HG03060 (cell line): ENCODE measurements at regions not wholly inside any gene's neighbourhood (a gene's known extent, or its start where the extent isn't known, plus 50 kb on each side); places are given as distances from the start of the nearest gene placed in this dataset.

ENCODE experiments used
- ATAC-seq: cut with Tn5 transposase; IDR thresholded peaks from one replicate; pipeline ENCODE4 v1.9.1; 2021; ENCODE audit warnings: low read depth, moderate number of reproducible peaks; ENCODE audit not compliant: unreplicated experiment

DNA sequence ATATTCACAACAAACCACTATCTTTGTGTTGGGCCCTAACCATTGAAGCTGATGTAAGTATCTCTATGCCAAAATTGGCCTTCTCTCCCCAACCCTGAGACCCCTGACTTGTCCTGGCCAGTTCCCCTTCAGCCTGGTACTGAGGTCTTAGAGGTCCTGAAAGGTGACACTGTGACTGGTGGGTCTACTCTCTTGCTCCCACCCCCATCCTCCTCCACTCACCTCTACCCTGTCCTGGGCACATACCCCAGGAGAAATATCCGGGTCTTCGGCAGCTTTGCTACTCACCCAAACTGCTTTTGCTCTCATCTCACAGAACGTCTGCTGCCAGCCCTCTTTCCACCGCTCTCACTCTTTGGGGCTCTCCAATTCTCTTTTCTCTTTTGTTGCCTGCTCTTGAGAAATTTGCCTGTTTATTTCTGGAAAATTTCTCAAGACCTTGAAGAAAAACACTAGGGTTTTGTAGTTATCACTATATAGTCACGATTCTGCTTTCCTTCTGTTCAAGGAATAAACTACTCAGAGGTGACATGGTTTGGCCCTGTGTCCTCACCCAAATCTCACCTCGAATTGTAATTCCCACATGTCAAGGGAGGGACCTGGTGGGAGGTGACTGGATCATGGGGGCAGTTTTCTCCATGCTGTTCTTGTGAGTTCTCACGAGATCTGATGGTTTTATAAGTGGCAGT lies 133.8 kb upstream of the PKDCC start:
- no peak for ATAC-seq

DNA sequence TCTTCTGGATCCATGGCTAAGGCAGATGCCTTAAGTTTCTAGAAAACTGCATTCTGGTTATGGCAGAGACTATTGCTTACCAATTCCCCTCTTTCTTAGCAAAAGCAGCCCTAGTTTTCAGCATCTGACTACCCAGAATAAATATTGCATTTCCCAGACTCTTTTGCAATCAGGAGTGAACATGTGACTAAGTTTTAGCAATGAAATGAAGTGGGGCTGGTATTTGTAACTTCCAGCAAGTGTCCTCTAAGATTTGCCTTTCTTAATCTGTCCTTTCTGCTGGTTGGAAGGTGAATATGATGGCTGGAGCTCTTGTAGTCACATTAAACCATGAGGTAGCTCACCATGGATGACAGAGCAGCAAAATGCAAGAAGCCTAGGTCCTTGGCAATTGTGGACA lies 132.9 kb upstream of the PKDCC start:
- no peak for ATAC-seq

DNA sequence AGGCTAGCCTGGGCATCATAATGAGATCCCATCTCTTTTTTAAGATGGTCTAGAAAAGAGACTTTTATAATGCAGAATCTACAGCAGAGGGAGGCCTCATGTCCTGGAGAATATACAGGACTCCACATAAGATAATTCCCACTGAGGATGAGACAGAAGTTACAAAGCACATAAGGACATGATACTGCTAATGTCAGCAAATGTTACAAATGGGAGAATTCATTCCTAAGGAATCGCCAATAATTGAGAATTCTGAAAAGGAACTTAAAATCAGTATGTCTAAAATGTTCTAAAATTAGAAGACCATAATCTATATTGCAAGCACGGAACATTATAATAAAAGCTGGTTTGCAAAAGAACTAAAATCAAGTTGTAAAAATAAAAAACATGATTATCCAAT lies 131.6 kb upstream of the PKDCC start:
- ATAC-seq = no peak

DNA sequence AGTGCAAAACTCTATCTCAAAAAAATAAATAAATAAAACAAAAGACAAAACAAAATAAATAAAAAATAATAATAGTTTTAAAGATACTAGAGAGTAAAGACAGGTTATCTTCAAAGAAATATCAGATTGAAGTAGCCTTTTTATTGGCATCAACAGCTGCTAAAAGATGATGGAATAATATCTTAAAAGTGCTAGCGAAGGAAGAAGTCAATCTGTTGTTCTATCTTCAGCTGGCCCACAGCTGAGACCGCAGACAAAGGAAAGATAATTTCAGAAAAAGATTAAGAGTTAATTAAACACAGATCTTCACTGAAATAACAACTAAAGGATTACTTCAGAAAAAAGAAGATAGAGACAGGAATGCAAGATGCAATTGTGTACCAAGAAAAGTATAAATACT lies 130.2 kb upstream of the PKDCC start:
- no peak for ATAC-seq

DNA sequence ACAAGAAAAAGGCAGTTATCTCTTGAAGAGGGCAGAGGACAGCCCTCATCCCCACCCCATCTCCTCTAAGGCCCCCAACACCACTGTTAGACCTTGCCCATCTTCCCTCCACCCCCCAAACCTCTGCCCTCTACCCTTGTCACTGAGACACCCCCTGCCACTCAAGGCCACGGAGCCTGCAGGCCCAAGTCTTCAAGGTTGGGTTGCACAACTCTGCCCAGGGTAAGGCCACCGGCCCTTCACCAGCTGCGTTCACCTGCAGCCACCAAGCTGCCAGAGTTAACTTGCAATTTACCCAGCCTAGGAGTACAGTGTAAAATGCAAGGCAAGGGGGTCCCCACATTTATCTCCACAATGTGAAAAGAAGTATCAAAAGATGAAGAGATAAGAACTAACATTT lies 128.7 kb upstream of the PKDCC start:
- no peak for ATAC-seq

DNA sequence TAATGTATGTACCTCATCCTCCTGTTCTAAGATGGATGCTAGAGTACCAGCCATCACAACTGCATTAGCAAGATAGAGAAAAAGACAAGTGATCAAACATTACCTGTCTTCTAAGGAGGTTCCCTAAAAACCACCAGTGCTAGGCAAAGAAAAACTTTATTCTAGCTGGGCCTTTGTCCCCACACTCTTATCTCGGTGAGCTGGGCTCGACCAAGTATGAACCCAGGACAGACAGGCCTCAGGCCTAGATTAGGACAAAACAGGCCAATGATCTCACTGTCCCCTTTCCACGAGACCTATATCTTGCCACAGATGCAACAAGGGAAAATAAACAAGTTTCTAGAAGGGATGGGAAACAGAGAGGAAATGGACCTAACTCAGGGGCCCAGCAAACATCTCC lies 127.6 kb upstream of the PKDCC start:
- ATAC-seq = no peak

DNA sequence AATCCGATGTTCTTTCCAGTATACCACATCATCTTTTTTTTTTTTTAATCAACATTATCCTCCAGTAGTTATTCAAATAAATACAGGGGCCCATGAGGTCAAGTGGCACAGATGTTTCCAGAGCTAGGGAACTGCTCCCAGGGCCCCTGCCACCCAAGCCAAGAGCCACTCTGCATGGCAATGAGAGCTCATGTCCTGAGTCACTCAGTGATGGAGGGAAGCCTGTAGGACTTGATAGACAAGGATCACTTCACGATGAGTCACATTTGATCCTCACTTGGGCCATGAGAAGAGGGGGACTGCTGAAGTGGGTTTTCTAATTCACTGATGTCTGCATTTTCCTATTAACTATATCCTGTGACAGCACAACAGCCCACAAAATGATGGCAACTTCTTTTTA lies 127.0 kb upstream of the PKDCC start:
- no peak for ATAC-seq

DNA sequence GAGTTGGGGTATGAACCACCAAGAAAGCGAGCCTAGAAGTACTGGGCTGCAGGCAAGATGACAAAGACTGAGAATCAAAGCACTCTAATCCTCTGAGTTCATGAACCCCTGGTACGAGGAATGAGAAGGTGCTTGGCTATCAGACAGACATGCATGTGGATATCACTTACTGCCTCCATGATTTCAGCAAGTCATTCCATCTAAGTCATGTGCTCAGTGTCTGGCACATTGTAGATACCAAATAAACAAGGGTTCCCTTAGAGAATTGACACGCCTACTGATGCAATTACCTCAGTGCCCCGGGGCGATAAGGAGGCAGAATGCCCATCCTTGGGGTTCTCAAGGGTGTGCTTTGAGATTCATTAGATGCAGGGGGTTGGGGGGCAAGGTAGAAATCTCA lies 125.6 kb upstream of the PKDCC start:
- no peak for ATAC-seq

DNA sequence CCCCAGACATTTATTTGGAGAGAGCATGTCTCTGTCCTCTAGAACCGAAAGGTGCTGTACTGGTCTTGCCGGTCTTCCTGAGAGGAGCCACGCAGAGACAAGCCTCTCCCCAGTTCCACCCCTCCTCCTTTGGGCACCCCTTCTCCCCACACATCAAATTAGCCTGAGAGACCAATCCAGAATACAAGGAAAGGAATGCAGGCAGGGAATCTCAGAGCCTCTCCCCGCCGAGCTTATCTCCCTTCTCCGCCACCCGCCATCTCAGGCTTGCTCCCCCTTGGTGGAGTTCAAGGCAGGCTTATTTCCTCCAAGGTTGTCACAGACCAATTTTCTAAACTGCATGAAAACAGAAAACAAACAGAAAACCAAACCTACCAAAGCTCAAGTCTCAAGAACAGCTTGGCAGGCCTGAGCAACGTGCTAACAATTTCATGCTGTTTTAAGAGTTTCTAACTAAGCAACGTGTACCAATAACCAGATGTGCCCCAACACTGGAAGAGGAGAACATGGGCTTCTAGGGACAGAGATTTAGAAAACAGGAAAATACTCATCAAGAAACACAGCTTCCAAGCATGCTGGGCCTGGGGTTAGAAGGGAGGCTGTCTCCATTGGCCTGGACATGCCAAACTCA lies 124.5 kb upstream of the PKDCC start:
- ATAC-seq = no peak

DNA sequence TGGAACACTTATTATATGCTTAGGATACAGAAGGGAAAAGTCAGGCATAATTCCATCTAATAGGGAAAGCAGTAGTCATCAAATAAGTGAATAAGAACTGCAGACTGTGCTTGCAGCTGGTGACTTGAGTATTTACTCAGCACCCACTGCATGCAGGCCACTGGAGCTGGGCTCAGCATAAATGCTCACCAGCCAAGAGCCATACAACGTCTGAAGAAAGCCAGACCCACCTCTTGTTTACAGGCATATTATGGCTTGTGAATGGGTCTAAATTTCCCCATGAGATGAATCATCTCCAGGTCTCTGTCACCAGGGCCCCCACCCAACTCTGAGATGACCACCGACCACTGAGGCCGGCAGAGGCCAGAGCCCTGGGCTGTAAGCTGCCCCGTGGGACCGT lies 123.8 kb upstream of the PKDCC start:
- ATAC-seq = no peak

DNA sequence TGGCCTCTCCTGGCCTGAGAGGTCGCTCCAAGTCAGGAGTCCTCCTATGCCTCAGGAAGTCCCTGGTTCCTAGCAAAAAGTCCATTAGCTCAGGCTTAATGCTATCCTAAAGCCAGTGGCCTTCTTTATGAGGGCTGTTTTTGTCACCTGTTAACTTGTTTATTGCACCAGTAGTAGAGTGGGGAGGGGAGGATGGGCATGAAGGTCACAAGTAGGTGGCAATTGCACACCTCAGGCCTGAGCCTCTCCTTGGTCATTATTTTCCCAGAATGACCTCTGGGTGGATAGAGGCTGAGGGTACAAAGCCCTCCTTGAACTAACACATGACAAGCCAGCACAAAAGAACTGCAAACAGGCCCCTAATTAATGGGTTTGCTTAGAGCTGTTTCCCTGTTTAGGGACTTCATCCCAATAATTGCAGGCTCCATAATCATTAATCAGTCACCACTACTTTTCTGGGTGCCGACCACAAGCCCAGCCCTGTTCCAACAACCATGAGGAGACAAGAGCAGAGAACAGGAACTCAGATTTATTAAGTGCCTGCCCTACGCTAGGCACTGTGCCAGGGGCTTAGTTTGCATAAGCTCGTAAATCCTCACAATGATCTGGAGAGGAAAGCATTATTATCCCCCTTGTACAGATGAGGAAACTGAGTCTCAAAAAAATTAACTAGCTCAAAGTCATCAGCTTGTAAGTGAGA lies 123.0 kb upstream of the PKDCC start:
- no peak for ATAC-seq

DNA sequence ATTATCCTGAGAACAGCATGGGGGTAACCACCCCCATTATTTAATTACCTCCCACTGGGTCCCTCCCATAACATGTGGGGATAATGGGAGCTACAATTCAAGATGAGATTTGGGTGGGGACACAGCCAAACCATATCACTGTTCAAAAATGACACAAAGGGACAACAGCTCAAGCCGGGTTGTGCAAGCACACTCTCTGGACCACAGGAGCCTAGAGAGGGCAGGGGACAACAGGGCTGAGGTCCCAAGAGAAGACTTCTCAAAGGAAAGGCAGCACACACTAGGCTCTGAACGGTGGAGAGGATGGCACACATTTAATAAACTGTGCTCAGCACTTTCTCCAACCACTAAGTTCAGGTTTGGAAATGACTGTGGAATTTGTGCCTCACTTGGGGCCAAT lies 122.1 kb upstream of the PKDCC start:
- ATAC-seq = no peak

DNA sequence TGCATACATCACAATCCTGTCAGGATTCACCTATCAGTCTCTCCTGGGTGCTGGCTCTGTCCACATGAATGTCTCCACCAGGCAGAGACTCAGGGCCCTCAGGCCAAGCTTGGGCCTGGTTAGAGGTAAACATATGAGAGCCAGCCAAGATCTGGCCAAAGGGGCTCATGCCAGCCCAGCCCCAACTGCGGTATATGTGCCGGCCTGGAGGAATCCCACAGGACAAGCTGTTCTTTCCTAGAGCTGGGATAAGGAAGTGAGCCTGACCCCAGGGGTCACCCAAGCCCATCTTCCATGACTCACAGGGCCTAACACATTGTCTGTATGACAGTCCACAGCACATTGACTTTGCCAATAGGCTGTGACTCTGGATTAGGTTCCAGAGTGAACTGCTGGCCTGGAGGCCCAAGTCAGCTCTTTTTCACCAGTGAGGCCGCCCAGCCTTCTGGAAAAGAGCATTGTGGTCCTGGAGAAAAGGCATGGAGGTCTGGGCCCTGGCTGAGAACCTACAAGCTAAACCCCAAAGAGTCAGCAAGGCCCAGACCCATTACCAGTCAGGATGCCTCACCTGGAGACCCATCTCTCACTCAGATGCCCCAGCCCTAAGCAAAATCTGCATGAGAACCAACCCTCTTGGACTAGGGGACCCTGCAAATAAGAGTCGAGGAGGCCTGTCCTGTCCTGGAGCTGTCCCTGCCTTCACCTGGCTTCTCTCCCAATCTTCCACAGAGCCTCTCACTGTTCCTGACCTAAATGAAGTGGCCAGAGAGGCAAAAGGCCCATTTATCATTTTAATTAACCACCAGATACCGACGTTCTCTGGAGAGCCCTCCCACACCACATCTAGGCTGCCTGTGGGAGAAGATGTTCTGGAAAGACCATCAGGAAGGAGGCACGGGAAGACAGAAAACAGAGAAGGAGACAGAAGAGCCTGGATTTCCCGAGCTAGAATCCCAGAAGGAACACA lies 120.9 kb upstream of the PKDCC start:
- ATAC-seq = no peak

DNA sequence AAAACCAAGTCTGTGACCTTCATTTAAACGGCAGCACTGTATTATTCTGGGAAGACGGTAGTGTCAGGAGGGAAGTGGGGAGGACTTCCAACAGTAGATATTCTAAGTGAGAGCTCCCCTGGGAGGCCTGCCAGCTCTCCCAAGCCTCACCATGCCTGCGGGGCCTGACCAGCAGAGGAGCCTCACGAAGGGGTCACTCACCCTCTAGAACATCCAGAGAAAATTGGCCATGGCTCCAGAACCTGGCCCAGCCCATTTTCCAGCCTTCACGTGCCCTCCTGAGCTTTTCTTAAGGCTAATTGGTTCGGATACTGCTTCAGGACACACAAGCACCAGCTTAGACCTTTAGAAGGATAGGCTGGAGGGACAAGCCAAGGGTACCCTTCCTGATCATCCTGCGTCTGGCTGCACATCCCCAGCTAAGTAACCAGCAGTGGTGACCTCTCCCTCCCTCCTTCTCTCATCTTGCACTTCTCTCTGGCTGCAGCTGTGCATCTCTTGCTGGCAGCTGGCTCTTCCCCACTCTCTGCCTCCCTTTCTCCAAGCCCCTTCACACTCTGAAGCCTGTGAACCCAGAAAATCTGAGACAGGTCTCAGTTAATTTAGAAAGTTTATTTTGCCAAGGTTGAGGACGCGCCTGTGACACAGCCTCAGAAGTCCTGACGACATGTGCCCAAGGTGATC lies 120.1 kb upstream of the PKDCC start:
- ATAC-seq = no peak

DNA sequence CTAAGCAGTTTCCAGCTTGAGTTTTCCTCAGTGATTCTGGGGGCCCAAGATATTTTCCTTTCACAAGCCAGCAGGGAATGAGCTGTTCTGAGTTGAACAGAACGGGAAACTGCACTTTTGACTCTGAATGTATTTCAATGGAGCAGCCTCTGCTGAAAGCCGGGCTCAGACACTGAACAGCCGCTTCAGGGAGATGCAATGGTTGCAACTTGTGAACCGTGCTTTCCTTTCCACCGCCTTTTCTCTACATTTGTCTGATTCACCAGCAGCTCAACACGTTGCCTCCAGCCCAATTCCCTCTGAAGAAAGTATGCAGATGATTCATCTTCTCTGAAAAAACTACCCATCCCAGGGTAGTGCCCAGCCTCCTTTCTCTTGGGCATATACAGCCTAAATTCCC lies 119.3 kb upstream of the PKDCC start:
- ATAC-seq = no peak

DNA sequence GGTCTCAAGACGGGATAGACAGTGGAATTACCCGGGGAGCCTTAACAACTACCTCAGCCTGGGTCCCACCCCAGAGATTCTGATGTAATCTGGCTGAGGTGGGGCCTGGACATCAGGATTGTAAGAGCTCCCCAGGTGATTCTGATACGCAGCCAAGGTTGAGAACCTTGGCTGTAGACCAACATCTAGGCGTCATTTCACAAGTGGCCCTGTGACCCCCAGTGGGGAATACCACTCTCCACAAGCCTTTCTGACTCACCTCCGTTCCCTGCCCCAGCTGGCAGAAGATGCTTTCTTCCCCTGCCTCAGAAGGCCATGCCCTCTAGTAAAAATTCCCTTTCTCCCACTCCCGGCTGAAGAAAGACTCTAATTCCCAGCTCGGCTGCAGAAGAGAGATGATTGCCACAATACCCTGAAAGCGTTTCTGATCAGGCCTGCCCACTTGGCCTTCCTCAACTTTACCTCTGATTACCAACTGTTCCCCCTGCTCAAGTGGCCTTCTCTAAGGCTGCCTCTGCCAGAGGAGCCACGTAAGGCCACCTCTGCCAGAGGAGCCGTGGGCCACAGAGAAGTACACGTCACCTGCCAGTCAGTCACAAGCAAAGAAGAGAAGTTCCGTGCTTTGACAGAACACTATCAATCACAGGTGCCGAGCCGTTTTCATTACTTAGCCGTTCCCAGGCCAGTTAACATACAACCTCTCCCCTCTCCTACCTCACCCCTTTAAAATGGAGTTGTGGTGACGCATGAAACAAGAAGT lies 116.8 kb upstream of the PKDCC start:
- no peak for ATAC-seq

DNA sequence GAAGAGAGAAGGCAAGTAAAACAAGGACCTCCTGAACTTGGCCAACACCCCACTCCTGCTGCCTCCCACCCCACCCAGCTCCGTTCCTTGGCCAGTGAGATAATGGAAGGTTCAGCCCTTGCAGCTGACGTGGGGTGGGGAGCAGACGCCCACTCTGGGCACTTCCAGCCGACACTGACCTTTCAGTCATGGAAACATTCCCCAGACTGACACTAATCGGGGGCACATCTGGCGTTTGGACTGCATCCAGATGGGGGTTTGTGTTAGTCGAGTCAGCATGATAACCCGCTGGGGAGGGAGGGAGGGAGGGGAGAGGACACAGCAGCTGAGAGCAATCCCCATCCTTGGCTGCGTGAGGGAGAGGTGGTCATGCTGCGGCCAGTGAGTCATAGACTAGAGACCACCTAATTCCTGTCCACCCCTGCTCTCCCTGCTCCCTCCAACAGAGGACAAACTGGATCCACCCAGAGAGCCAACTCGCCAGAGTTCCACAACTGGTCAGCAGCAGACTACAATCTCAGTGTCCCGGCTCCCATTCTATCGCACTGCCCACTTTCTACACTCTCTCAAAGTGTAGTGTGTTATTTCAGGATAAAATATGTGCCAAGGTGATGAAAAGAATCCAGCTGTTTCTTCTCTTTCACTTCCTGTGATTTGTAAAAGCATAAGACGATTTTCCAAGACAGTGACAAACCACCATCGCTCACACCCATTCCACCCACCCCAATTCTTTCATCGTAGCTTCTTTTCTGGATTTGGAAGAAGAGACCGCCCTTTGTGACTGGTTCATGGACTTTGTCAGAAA lies 115.4 kb upstream of the PKDCC start:
- no peak for ATAC-seq

DNA sequence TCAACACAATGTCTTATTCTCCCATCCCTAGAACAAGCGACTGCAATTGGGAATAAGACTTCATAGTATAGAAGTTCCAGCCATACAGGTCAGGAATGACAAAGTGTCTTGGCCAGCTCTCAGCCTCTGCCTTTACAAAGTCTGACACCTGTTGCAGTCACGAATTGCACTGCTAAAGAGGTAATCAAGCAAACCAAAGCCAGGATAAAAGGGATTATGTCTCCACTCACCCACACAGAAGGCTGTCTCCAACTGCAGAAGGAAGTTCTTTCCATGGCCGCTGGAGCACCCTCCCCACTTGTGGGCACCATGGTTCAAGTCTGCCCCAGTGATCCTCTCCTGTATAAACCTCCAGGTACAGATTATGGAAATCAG lies 114.8 kb upstream of the PKDCC start:
- ATAC-seq = no peak
